AG10803 (cell line): ENCODE measurements at regions not wholly inside any gene's neighbourhood (a gene's known extent, or its start where the extent isn't known, plus 50 kb on each side); places are given as distances from the start of the nearest gene placed in this dataset.

Source experiments
- DNase-seq: peaks from one replicate; pipeline ENCODE4 v3.0.0; 2010; ENCODE audit warnings: low read depth
- H3K4me3 ChIP-seq: 2 replicates; pipeline ENCODE4 v1.5.1; 2011; ENCODE audit warnings: mild to moderate bottlenecking, low read length, control low read depth
- TF ChIP-seq, protein P1 (sequence below): conservative IDR thresholded peaks from 2 replicates; pipeline ENCODE4 v1.5.1; 2011; ENCODE audit warnings: mild to moderate bottlenecking, low read length, control low read depth, inconsistent platforms

DNA sequence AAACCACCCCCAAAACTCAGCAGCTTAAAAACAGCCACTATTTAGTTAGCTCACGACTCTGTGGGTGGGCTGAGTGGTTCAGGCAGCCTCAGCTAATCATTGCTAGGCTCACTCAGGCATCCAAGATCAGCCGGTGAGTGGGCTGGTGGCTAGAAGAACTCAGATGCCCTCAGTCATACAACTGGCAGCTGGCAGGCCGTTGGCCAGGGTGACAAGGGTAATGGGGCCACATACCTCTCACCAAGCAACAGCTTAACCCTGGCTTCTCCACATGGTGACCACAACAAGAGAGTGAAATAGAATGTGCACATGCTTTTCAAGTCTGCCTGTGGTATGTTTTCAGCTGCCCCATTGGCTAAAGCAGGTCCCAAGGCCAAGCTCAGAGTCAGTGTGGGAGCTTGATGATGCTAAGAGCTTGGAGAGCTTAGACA, 435.4 kb upstream of the TSHZ3 start:
- no peak overlapping the region for H3K4me3 ChIP-seq
- DNase-seq, result no peak
- TF ChIP-seq, protein P1, sequence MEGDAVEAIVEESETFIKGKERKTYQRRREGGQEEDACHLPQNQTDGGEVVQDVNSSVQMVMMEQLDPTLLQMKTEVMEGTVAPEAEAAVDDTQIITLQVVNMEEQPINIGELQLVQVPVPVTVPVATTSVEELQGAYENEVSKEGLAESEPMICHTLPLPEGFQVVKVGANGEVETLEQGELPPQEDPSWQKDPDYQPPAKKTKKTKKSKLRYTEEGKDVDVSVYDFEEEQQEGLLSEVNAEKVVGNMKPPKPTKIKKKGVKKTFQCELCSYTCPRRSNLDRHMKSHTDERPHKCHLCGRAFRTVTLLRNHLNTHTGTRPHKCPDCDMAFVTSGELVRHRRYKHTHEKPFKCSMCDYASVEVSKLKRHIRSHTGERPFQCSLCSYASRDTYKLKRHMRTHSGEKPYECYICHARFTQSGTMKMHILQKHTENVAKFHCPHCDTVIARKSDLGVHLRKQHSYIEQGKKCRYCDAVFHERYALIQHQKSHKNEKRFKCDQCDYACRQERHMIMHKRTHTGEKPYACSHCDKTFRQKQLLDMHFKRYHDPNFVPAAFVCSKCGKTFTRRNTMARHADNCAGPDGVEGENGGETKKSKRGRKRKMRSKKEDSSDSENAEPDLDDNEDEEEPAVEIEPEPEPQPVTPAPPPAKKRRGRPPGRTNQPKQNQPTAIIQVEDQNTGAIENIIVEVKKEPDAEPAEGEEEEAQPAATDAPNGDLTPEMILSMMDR, result no peak

DNA sequence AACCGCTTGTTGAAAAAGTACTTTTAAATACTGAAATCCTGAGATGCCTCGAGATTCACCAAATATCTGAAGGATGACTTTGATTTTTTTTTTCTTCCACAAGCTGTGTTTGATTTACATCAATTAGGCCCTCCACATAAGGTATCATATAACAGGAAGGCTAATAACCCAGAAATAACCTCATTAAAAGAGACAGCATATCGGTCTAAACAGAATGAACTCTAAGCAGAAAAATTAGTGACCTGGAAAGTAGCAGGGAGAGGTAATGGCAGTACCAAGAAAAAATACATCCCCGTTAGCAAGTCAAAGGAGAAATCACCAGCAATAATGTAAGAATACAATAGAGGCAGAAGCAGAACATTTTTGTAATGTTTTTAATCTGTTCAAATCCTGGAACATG, 452.4 kb upstream of the TSHZ3 start:
- TF ChIP-seq, protein P1, result no peak
- no peak for DNase-seq
- H3K4me3 ChIP-seq, result no peak overlapping the region

DNA sequence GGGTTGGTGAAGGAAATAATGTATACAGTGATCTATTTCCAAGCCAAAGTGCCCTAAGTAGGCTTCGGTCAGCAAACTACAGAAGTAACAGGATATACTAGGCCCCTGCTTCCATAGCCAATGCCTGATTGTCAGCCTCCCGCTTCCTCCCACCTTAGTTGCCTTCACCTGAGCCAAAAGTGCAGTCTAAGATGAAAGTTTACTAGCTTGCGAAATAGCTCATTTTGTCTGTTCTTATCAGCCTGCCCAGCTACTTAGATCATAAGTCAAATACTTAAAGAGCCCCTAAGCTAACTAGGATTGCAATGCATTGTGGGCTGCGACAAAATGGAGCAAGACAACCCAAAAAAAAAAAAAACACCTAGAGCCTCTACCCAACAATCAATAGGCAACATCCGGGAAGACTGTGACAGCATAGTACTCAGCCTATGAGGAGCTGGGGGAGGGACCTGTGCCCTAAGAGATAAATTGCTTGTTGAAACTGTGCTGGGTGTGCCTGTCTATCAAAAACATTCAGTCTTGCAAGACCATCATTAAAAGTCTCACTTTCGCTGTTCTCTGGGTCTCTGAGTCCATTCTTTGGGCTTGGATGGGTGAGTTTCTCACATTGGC, 454.7 kb upstream of the TSHZ3 start:
- no peak overlapping the region for H3K4me3 ChIP-seq
- DNase-seq, result no peak
- TF ChIP-seq, protein P1, result no peak

DNA sequence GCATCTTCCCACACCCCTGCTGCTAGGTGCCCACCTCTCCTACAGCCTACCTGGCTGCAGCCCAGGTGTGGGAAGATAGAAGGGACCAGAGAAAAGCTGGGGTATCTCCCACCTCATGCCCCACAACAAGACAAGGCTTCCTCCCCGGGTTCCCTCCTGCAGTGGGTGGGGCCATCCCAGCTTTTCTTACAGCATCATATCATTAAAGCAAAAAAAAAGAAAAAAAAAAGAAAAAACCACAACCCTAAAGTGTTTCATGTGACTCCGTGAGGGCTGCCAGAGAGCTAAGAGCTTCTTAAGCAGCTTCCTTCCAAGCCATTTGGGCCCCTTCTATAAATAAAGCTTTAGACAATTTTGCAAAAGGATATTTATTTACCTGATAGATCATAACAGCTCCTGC, 455.4 kb upstream of the TSHZ3 start:
- no peak overlapping the region for H3K4me3 ChIP-seq
- DNase-seq, result no peak
- TF ChIP-seq, protein P1, result no peak

DNA sequence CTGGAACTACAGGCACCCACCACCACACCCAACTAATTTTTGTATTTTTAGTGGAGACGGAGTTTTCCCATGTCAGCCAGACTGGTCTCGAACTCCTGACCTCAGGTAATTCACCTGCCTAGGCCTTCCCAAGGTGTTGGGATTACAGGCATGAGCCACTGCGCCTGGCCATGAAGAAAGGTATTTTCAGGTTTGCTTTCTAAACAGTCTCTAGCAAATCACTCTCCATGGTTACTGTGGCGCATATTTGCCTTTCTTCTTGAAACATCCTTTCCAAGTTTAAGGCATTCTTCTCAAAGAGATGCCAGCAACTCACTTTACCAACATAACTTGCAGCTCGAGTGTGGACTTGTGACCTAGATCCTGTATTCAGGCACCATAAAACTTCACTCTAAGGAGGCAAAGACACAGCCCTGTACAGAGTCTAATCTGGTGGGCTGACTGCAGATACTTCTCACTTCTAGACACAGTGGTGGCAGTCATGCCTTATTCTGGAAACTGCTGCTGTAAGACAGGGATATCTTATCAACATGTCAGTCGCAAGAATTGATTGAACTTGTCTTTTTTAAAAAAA, 461.4 kb upstream of the TSHZ3 start:
- no peak for DNase-seq
- no peak overlapping the region for H3K4me3 ChIP-seq
- TF ChIP-seq, protein P1, result no peak

DNA sequence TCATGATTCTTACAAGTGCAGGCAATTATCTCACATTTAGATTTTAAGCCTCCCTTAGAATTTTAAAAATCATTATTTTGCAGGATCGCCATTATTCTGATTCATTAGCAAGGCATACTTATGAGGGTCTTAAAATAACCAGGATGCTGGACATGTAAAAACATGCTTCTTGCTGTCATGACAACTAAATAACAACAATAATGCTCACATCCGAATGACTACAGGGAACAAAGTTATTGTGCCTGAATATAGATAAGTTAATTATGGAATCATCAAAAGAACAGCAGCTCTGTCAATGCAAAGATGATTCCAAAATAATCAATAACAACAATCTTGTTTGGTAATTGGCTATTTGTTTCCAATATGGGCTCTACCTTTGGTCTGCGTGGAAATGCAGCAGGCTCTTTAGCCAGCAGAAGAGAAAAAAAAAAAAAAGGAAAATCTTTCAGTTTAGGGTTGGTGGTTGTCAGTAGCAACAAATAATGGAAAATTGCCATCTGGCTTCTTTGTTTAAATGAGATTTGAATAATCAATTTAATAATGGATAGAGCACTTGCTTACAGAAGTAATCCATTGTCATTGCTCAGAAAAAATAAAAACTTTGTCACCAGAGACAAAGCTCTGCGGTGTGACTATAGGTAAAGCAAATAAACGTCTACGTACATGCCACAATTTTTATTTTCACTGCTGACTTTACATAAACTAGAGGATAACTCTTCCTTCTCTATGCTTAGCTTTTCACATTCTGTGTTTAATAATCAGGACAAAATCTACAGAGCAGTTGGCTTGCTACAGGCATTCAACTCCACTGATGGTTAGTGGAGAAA, 468.9 kb upstream of the TSHZ3 start:
- no peak overlapping the region for H3K4me3 ChIP-seq
- TF ChIP-seq, protein P1, result no peak
- no peak for DNase-seq

DNA sequence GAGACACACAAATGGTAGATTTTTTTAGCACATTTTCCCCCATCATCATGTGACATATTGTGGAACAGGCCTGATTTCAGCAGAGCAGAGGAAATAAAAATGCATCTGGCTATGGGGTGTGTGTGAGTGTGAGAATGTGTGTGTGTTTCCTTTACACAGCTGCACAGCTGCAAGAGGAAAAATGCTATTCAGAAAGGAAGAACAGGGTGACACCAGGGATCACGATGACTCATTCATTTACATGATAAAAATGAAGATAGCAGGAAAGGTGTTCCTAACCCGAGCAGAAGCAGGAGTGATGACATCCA, 469.5 kb upstream of the TSHZ3 start:
- no peak for DNase-seq
- TF ChIP-seq, protein P1, result no peak
- H3K4me3 ChIP-seq, result no peak overlapping the region
